H1 (cell line): ENCODE measurements at regions not wholly inside any gene's neighbourhood (a gene's known extent, or its start where the extent isn't known, plus 50 kb on each side); places are given as distances from the start of the nearest gene placed in this dataset.

Experiments used
- CTCF ChIA-PET: fragments of 300-600 bp; sonication (Branson Sonifier 250); formaldehyde crosslinking; loops from one replicate; lab custom pipeline; 2021; ENCODE audit not compliant: partially characterized antibody; lab: Charles Lee
- POLR2A ChIA-PET: fragments of 300-600 bp; sonication (Branson Sonifier 250); formaldehyde crosslinking; loops from one replicate; lab custom pipeline; 2021; ENCODE audit warnings: inconsistent platforms; ENCODE audit not compliant: partially characterized antibody; lab: Charles Lee
- DNase-seq, 2 experiments: peaks; one replicate each; pipeline versions ENCODE4 v3.0.0 to v3.0.0-alpha.2; 2010 to 2022; ENCODE audit warnings: low spot score in 2 of 2, low read depth in 1 of 2, mixed read lengths in 1 of 2
- FAIRE-seq: peaks from 2 replicates; lab custom pipeline; 2011; peaks lifted over from hg19 to GRCh38; lab: Jason Lieb, UNC
- H2AFZ ChIP-seq: 2 replicates; pipeline ENCODE4 v1.8.1; 2012; ENCODE audit warnings: low read length, inconsistent platforms
- H2AK5ac ChIP-seq: 2 replicates; pipeline ENCODE4 v1.6.1; 2013; ENCODE audit warnings: low read depth, low read length
- H2BK120ac ChIP-seq: replicated peaks from 2 replicates; pipeline ENCODE3; 2013; ENCODE audit warnings: low read depth, low read length, inconsistent platforms
- H2BK12ac ChIP-seq: 2 replicates; pipeline ENCODE4 v1.6.1; 2013; ENCODE audit warnings: low read depth, low read length
- H2BK15ac ChIP-seq: 2 replicates; pipeline ENCODE4 v1.6.1; 2013; ENCODE audit warnings: low read length
- H2BK20ac ChIP-seq: 2 replicates; pipeline ENCODE4 v1.6.1; 2013; ENCODE audit warnings: low read length
- H2BK5ac ChIP-seq: 2 replicates; pipeline ENCODE4 v1.6.1; 2013; ENCODE audit warnings: low read depth, low read length
- H3K14ac ChIP-seq: 2 replicates; pipeline ENCODE4 v1.6.1; 2013; ENCODE audit warnings: inconsistent platforms; ENCODE audit not compliant: insufficient read length
- H3K18ac ChIP-seq: 2 replicates; pipeline ENCODE4 v1.6.1; 2013; ENCODE audit warnings: low read length; ENCODE audit errors: extremely low read depth
- H3K23ac ChIP-seq: 2 replicates; pipeline ENCODE4 v1.6.1; 2013; ENCODE audit warnings: inconsistent platforms; ENCODE audit not compliant: insufficient read length
- H3K23me2 ChIP-seq: 2 replicates; pipeline ENCODE4 v1.6.1; 2013; ENCODE audit warnings: low read depth, low read length
- H3K27ac ChIP-seq: 2 replicates; pipeline ENCODE4 v1.6.1; 2011; ENCODE audit warnings: low read depth, low read length, inconsistent platforms
- H3K27me3 ChIP-seq, 4 experiments: replicated peaks in 1 of 4; 1 replicate in 1 of 4; 2 replicates in 3 of 4; pipeline versions ENCODE4 v1.6.1 to v1.8.1; 2011 to 2013; ENCODE audit warnings: low read length in 3 of 4, mild to moderate bottlenecking in 3 of 4, inconsistent platforms in 2 of 4, mixed read lengths in 2 of 4, moderate library complexity in 1 of 4; ENCODE audit not compliant: control insufficient read depth in 3 of 4, insufficient read depth in 3 of 4; ENCODE audit errors: extremely low read depth in 1 of 4
- H3K36me3 ChIP-seq, 4 experiments: 2 replicates each; pipeline versions ENCODE4 v1.6.1 to v1.8.1; 2011 to 2013; ENCODE audit warnings: mild to moderate bottlenecking in 4 of 4, low read length in 3 of 4, moderate library complexity in 2 of 4, control low read depth in 1 of 4, inconsistent platforms in 1 of 4; ENCODE audit not compliant: insufficient read depth in 4 of 4, control insufficient read depth in 2 of 4
- H3K4ac ChIP-seq: replicated peaks from 2 replicates; pipeline ENCODE3; 2013; ENCODE audit warnings: low read length, low read depth, mixed read lengths, inconsistent platforms; ENCODE audit not compliant: insufficient read length
- H3K4me1 ChIP-seq, 4 experiments: replicated peaks in 1 of 4; 1 replicate in 1 of 4; 2 replicates in 3 of 4; pipeline versions ENCODE4 v1.6.1 to v1.8.1; 2011 to 2013; ENCODE audit warnings: low read length in 3 of 4, inconsistent platforms in 2 of 4, mixed read lengths in 1 of 4; ENCODE audit not compliant: insufficient read depth in 4 of 4, control insufficient read depth in 3 of 4
- H3K4me2 ChIP-seq, 2 experiments: 2 replicates each; pipeline versions ENCODE4 v1.6.1 to v1.8.1; 2011 to 2013; ENCODE audit warnings: low read depth in 2 of 2, low read length in 2 of 2, control low read depth in 1 of 2, inconsistent platforms in 1 of 2, mild to moderate bottlenecking in 1 of 2; ENCODE audit not compliant: insufficient read depth in 1 of 2
- H3K4me3 ChIP-seq, 4 experiments: fragments of 200-600, 300-600 bp in 1 of 4; sonication (generic), shearing (Covaris generic), sonication (Bioruptor Twin) in 1 of 4; 2 replicates each; pipeline versions ENCODE4 v1.5.1 to v1.8.1; 2011 to 2016; ENCODE audit warnings: low read length in 4 of 4, low read depth in 3 of 4, control low read depth in 2 of 4, inconsistent platforms in 2 of 4, mild to moderate bottlenecking in 2 of 4, mixed read lengths in 1 of 4, moderate library complexity in 1 of 4; ENCODE audit not compliant: insufficient read depth in 2 of 4; ENCODE audit errors: extremely low read depth in 1 of 4
- H3K56ac ChIP-seq: replicated peaks from 2 replicates; pipeline ENCODE3; 2013; ENCODE audit warnings: low read depth, mild to moderate bottlenecking, mixed read lengths, low read length, inconsistent platforms; ENCODE audit not compliant: insufficient read length
- H3K79me1 ChIP-seq: 2 replicates; pipeline ENCODE4 v1.6.1; 2013; ENCODE audit warnings: low read depth, low read length, control low read depth
- H3K79me2 ChIP-seq, 2 experiments: 2 replicates each; pipeline versions ENCODE4 v1.6.1 to v1.8.1; 2012 to 2013; ENCODE audit warnings: low read length in 2 of 2, mild to moderate bottlenecking in 2 of 2, inconsistent platforms in 1 of 2; ENCODE audit not compliant: insufficient read depth in 2 of 2, control insufficient read depth in 1 of 2
- H3K9ac ChIP-seq, 4 experiments: replicated peaks in 1 of 4; 1 replicate in 1 of 4; 2 replicates in 3 of 4; pipeline versions ENCODE4 v1.6.1 to v1.8.1; 2011 to 2013; ENCODE audit warnings: low read depth in 3 of 4, low read length in 3 of 4, control low read depth in 2 of 4, mild to moderate bottlenecking in 2 of 4, moderate library complexity in 2 of 4, inconsistent platforms in 1 of 4; ENCODE audit errors: extremely low read depth in 1 of 4
- H3K9me3 ChIP-seq, 2 experiments: 2 replicates each; pipeline versions ENCODE4 v1.6.1 to v1.8.1; 2012 to 2013; ENCODE audit warnings: mild to moderate bottlenecking in 2 of 2, moderate library complexity in 2 of 2, control low read depth in 1 of 2, inconsistent platforms in 1 of 2, low read depth in 1 of 2, low read length in 1 of 2, mixed read lengths in 1 of 2; ENCODE audit not compliant: insufficient read depth in 2 of 2
- H4K20me1 ChIP-seq, 2 experiments: replicated peaks in 1 of 2; 2 replicates each; pipeline versions ENCODE3 to v1.8.1; 2011 to 2013; ENCODE audit warnings: inconsistent platforms in 2 of 2, low read length in 2 of 2, mild to moderate bottlenecking in 1 of 2; ENCODE audit not compliant: insufficient read depth in 2 of 2, control insufficient read depth in 1 of 2
- H4K5ac ChIP-seq: 2 replicates; pipeline ENCODE4 v1.6.1; 2013; ENCODE audit warnings: low read length, low read depth, mixed read lengths, inconsistent platforms; ENCODE audit not compliant: insufficient read length
- H4K8ac ChIP-seq: 2 replicates; pipeline ENCODE4 v1.8.0; 2013; ENCODE audit warnings: mild to moderate bottlenecking, moderate library complexity, low read length, inconsistent platforms; ENCODE audit not compliant: insufficient read depth; ENCODE audit errors: extremely low read depth
- H4K91ac ChIP-seq: replicated peaks from 2 replicates; pipeline ENCODE3; 2013; ENCODE audit warnings: low read length, mixed read lengths, inconsistent platforms; ENCODE audit not compliant: insufficient read length
- JUN ChIP-seq: IDR thresholded peaks from 2 replicates; pipeline ENCODE4 v1.6.1; 2011; ENCODE audit warnings: low read depth, mild to moderate bottlenecking, improper control_type of control experiment, low read length
- KDM5A ChIP-seq: fragments of 200-600 bp; IDR thresholded peaks from 2 replicates; pipeline ENCODE4 v1.7.1; 2012; ENCODE audit warnings: mild to moderate bottlenecking, low read length, inconsistent platforms, mixed read lengths
- MAX ChIP-seq: IDR thresholded peaks from 2 replicates; pipeline ENCODE4 v1.6.1; 2012; ENCODE audit warnings: inconsistent platforms
- NANOG ChIP-seq: IDR thresholded peaks from 2 replicates; pipeline ENCODE4 v1.6.1; 2011; ENCODE audit warnings: low read length, low read depth, mild to moderate bottlenecking, inconsistent platforms; ENCODE audit not compliant: insufficient read depth, poor library complexity, severe bottlenecking
- PHF8 ChIP-seq: fragments of 200-600 bp; sonication (generic); conservative IDR thresholded peaks from 2 replicates; pipeline ENCODE4 v1.7.1; 2012; ENCODE audit warnings: low read depth, mild to moderate bottlenecking, inconsistent platforms, low read length, moderate library complexity
- POLR2A ChIP-seq, 2 experiments: IDR thresholded peaks; 1 replicate in 1 of 2; 2 replicates in 1 of 2; pipeline ENCODE4 v1.6.1; 2011; ENCODE audit warnings: low read depth in 2 of 2, low read length in 2 of 2, mild to moderate bottlenecking in 2 of 2; ENCODE audit errors: control extremely low read depth in 1 of 2
- RFX5 ChIP-seq: IDR thresholded peaks from 2 replicates; pipeline ENCODE4 v1.6.1; 2011; ENCODE audit warnings: low read depth, low read length, improper control_type of control experiment, borderline replicate concordance
- SP1 ChIP-seq: IDR thresholded peaks from 2 replicates; pipeline ENCODE4 v1.6.1; 2011; ENCODE audit warnings: low read depth, low read length
- SP4 ChIP-seq: IDR thresholded peaks from 2 replicates; pipeline ENCODE4 v1.6.1; 2012; ENCODE audit warnings: low read length, inconsistent platforms
- YY1 ChIP-seq: IDR thresholded peaks from 2 replicates; pipeline ENCODE4 v1.6.1; 2011; ENCODE audit warnings: low read depth, mild to moderate bottlenecking, low read length
- WGBS, 2 experiments: shearing (Covaris generic) in 1 of 2; methylation state at CpG; one replicate each; pipeline versions ENCODE4 v1.1.6 to v1.1.7; 2013 to 2015; ENCODE audit warnings: low lambda C conversion rate in 2 of 2, mixed read lengths in 2 of 2, inconsistent platforms in 1 of 2, low coverage in 1 of 2, missing lambda C conversion rate in 1 of 2; ENCODE audit not compliant: insufficient replicate concordance in 2 of 2, insufficient coverage in 1 of 2, insufficient read length in 1 of 2; ENCODE audit errors: extremely low coverage in 1 of 2, missing lambda C conversion rate in 1 of 2; 5-methylcytosine and 5-hydroxymethylcytosine counted together

- DNase-seq (no peak), FAIRE-seq (no peak)
- Histone ChIP-seq H3K23me2 (no peaks in the 10 kb centered on the region), H3K56ac (no peak overlapping the region), H2BK120ac (no peak overlapping the region), H3K4me1 (no peaks in the 10 kb centered on the region), H3K23ac (no peak overlapping the region), H2AK5ac (no peak overlapping the region), H2AFZ (no peak overlapping the region), H3K4me2 (no peak overlapping the region), H2BK15ac (no peak overlapping the region), H3K79me1 (no peaks in the 10 kb centered on the region), H3K14ac (no peak overlapping the region), H3K4ac (no peak overlapping the region), H3K27ac (no peak overlapping the region), H2BK5ac (no peak overlapping the region), H4K20me1 (no peaks in the 10 kb centered on the region), H3K9ac (no peak overlapping the region), H3K36me3 (no peaks in the 10 kb centered on the region; a peak in 2 of 8 replicates), H3K9me3 (no peaks in the 10 kb centered on the region), H4K5ac (no peak overlapping the region), H3K18ac (no peak overlapping the region), H3K27me3 (no peaks in the 10 kb centered on the region), H3K79me2 (no peaks in the 10 kb centered on the region), H4K91ac (no peak overlapping the region), H2BK20ac (no peak overlapping the region), H4K8ac (no peak overlapping the region), H3K4me3 (no peak overlapping the region), H2BK12ac (no peak overlapping the region)
- CTCF ChIA-PET: interaction anchor here (0.5 kb wide), 1 partner anchor 184 kb away, joined by 7 read pairs; no protein-coding TSS in a partner anchor
- POLR2A ChIA-PET: no interaction called here
- 90% methylated on average over 3 of the region's 3 CpGs; no CpG with 5 or more reads in 1 of the 2 experiments for WGBS, 2 experiments
- no peak for TF ChIP-seq RFX5
- no peak for TF ChIP-seq JUN
- no peak for TF ChIP-seq PHF8
- no peak for TF ChIP-seq POLR2A (IDR thresholded peaks at IDR 0.05; ENCODE audit: control extremely low read depth in 1 of 2, low read depth in 2 of 2, low read length in 2 of 2)
- no peak for TF ChIP-seq NANOG
- no peak for TF ChIP-seq YY1
- TF ChIP-seq SP1: no peak
- no peak for TF ChIP-seq SP4
- TF ChIP-seq MAX: no peak
- TF ChIP-seq KDM5A: no peak
Observed at GRCh38 chr2:149996901-149997300, 409.3 kb upstream of the MMADHC start.
